ENCODE measurements at regions not wholly inside any gene's neighbourhood (a gene's known extent, or its start where the extent isn't known, plus 50 kb on each side); places are given as distances from the start of the nearest gene placed in this dataset.

GRCh38 chr10:75319274-75319673, 82.3 kb downstream of the ZNF503 start:
- no peak for TF ChIP-seq ETV6 (CRISPR knock-in tag; IDR thresholded peaks at IDR 0.05)
- TF ChIP-seq CTCF (IDR thresholded peaks at IDR 0.05), result no peak
- no peak for TF ChIP-seq MAX (CRISPR knock-in tag; IDR thresholded peaks at IDR 0.05)
- TF ChIP-seq GABPB1 (CRISPR knock-in tag; IDR thresholded peaks at IDR 0.05), result no peak
- TF ChIP-seq CREB1 (CRISPR knock-in tag; IDR thresholded peaks at IDR 0.05), result no peak
- no peak for TF ChIP-seq ATF3 (CRISPR knock-in tag; conservative IDR thresholded peaks at IDR 0.05)
- no peak for TF ChIP-seq KAT7 (CRISPR knock-in tag; IDR thresholded peaks at IDR 0.05; ENCODE audit: borderline replicate concordance)
- TF ChIP-seq RORB (CRISPR knock-in tag; IDR thresholded peaks at IDR 0.05), result no peak
- no peak for TF ChIP-seq NR3C1 (CRISPR knock-in tag; conservative IDR thresholded peaks at IDR 0.05; ENCODE audit: low read depth)
